Activated CD4-positive, alpha-beta T cell treated with anti-CD3 and anti-CD28 coated beads for 24 hours (primary cell): ENCODE measurements at regions not wholly inside any gene's neighbourhood (a gene's known extent, or its start where the extent isn't known, plus 50 kb on each side); places are given as distances from the start of the nearest gene placed in this dataset.
"Not testable (repeated sequence)": the region's sequence is repeated elsewhere in the genome, so short reads cannot be mapped to it uniquely, and the experiment has no call there.

Experiments
- DNase-seq, 2 donors: peaks; one replicate each; pipeline ENCODE4 v3.0.0-alpha.2; 2020; ENCODE audit warnings: low read depth in 2 of 2

DNA sequence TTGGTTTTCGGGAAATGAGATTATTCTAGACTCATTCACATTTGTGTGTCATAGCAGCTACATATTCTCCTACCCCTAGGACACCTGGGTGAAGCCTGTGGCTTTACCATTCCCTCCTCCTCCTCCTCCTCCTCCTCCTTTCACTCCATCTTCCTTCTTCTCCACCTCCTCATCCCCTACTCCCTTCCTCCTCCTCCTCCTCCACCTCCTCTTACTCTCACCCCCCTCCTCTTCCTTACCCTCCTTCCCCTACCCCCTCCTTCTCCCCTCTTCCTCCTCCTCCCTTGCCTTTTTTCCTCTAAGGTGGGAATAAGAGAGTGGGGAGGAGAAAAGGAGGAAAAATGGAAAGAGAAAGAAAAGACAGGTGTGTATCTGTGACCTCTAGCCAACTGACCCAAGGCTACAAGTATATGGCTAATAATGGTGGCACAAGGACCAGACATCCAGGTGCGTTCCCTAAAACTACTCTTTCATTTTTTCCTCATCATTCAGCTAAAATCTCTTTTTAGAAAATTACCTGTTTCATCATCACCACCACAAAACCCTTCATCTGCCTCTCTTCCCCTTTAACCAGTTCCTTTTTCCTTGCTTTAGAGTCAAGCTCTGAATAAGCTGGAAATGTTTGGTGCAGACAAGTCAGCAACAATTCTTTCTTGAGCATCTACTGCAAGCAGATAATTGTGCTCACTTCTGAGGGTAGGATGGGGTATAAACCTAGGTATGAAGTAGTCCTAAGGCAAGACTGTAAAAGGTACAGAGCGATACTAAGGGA lies 149.8 kb upstream of the FOXN3 start:
- DNase-seq = no peak

- no peak for DNase-seq
Observed at GRCh38 chr14:89566180-89566579, 149.1 kb upstream of the FOXN3 start.

- DNase-seq = no peak
Observed at GRCh38 chr14:89565607-89566006, 148.6 kb upstream of the FOXN3 start.

DNA sequence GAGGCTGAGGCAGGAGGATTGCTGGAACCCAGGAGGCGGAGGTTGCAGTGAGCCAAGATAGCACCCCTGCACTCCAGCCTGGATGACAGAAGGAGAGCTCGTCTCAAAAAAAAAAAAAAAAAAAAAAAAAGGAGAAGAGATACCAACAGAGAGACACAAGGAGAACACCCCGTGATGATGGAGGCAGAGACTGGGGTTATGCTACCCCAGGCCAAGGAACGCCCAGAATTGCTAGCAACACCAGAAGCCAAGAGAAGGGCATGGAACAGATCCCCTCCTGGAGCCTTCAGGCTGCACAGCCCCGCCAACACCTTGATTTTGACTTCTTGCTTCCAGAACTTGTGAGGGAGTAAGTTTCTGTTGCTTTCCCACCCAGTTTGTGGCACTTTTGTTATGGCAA lies 148.0 kb upstream of the FOXN3 start:
- DNase-seq = no peak

- no peak for DNase-seq
Observed at GRCh38 chr14:89564286-89564957, 147.4 kb upstream of the FOXN3 start.

DNA sequence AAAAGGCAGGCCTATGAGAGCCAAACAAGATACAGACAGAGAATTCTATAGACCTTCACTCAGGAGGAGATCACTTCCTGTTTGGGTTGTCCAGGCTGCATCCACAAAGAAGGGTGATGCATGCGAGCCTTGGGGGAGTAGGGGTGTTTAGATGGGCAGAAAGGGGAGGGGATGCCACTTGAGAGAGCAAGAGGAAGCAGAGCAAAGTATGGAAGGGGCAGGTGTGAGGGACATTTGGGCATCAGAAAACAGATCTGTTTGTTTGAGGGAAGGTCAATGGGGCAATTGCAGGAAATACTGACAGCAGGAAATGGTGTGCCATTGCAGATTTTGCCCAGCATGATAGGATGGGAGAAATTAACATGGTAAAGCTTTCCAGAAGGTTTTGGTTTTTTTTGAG lies 146.4 kb upstream of the FOXN3 start:
- no peak for DNase-seq

GRCh38 chr14:89551955-89552354 lies 134.9 kb upstream of the FOXN3 start:
- no peak for DNase-seq

GRCh38 chr14:89551432-89551831 lies 134.4 kb upstream of the FOXN3 start:
- no peak for DNase-seq

- no peak for DNase-seq
Observed at GRCh38 chr14:89550821-89551220, 133.8 kb upstream of the FOXN3 start.

DNA sequence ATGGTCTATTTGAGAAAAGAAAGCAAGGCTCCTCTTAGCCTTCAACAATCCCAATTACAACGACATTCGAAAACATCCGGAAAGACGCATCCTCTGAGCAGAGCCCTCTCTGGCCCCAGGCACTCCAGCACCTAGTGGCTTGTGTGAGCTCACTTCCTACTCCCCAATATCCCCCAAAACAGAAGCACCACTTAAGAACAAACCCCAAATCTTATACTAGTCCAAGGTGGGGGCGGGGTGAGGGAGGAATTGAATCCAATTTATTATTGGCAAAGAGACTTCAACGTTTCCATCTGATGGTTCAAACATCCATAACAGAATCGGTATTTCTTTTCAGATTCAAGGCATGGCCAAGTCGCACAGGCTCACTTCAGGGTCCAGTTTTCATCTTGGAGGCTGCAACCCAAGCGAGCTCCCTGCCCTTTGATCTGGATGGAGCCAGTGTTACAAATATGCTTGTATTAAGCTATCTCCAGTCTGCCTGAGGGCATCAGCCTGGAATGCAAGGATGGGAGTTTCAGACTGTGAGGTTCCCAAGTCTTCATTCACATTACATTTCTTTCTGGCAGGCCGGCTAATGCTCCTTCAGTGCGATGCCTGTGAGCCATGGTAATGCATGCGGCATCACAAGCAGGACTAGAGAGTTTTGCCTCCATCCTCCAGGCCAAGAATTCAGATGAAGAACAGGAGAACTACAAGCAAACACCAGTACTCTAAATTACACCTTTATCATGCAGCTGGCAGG lies 132.5 kb upstream of the FOXN3 start:
- no peak for DNase-seq

DNA sequence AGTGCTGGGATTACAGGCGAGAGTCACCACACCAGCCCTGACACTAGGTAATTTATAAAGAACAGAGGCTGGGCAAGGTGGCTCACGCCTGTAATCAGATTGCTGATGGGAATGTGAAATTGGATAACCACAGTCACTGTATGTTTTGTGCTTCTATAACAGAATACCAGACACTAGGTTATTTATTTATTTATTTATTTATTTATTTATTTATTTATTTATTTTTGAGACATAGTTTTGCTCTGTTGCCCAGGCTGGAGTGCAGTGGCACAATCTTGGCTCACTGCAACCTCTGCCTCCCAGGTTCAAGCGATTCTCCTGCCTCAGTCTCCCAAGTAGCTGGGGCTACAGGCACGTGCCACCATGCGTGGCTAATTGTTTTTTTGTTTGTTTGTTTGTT lies 130.0 kb upstream of the FOXN3 start:
- not testable (repeated sequence) for DNase-seq

GRCh38 chr14:89544636-89545301 lies 127.7 kb upstream of the FOXN3 start:
- no peak for DNase-seq

DNA sequence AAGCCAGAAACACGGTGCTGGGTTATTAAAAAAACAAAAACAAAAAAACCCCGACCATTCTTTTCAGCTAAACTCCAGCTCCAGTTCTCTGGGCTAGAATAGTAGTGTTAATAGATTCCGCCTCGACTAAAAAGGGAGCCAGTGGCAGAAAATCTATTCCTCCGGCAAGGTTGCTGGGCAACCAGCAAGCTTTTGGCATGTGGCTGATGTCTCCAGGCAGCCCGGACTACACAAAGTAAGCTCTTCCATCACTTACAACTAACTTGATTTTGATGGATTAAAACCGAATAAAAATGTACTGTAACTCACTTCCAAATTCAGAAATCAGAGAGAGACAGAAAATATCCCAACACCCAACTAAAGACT lies 126.4 kb upstream of the FOXN3 start:
- DNase-seq = no peak

- DNase-seq = no peak
Observed at GRCh38 chr14:89542786-89543424, 125.9 kb upstream of the FOXN3 start.

DNA sequence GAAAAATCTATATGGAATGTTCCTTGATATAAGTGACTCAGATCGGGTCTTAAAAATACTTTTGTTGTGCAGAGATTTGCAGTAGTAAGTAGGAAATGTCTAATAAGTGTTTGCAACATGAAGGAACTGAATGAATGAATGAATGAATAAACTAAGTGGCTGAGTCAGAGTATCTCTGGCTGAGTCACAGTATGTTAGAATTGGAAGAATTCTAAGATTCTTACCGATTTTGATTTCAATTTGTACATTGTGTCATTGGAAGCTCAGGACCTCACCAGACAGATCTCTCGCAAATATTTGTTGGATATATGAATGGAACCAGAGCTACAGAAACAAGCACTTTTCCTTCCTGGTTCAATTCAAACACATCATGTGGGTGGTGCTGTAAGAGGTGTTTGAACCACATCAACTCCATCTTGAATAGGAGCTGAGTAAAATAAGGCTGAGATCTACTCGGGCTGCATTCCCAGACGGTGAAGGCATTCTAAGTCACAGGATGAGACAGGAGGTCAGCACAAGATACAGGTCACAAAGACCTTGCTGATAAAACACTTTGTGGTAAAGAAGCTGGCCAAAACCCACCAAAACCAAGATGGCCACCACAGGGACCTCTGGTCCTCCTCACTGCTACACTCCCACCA lies 123.9 kb upstream of the FOXN3 start:
- DNase-seq = no peak

DNA sequence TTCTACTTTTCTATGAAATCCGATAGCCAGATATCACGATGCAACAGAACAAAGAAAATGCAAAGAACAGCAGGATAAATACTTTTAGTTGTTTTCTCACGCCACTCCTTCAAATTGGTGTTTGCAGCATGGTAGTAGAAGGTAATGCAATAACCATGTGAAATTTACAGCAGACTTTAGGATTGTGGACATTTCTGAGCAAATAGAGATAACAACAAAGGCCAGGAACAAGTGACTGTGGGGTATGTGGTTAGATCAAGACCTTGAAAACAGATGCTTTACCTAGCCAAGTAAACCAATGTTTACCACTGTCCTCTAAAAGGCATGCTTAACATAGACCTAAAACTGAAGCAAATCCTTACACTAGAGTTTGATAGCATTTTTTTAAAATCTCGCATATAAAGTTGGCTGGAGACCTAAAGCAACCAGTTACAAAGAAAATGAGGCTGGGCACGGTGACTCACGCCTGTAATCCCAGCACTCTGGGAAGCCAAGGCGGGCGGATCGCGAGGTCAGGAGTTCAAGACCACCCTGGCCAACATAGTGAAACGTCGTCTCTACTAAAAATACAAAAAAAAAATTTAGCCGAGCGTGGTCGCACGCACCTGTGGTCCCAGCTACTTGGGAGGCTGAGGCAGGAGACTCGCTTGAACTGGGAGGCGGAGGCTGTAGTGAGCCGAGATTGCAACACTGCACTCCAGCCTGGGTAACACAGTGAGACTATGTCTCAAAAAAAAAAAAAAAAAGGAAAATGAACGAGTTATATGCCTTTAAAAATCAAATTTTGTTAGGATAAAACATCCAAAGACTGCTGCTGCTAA lies 123.2 kb upstream of the FOXN3 start:
- DNase-seq = no peak

GRCh38 chr14:89537911-89538310 lies 120.9 kb upstream of the FOXN3 start:
- DNase-seq = no peak

- no peak for DNase-seq
Observed at GRCh38 chr14:89534902-89535685, 118.1 kb upstream of the FOXN3 start.

DNA sequence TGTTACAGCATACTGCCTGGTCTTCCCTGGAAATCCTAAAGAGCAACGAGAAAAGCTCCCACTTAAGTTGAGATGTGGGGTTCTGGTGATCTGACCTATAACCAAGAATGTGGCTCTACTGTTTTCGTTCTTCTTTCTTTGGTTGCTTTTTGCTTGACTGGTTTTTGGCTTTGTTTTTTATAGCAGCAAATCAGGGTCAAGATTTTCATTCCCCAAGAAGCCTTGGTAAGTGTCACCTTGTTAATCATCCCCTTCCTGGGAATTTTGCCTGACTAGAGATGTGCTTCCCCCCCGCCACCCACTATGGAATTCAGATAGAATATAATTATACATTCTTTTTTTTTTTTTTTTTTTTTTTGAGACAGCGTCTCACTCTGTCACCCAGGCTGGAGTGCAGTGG lies 116.7 kb upstream of the FOXN3 start:
- DNase-seq = no peak

DNA sequence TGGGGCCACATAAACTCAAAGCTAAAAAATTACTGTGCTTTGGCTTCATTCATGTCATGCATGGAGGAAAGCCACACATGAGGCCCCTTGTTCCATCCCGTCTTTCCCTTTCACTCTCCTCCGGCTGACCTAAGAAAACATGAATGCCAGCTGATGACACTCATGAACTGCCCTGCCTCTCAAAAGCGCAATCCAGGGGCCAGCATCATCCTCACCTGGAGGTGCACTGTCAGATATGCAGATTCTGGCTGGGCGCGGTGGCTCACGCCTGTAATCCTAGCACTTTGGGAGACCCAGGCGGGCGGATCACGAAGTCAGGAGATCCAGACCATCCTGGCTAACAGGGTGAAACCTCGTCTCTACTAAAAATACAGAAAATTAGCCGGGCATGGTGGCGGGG lies 116.1 kb upstream of the FOXN3 start:
- no peak for DNase-seq
